ENCODE measurements at regions not wholly inside any gene's neighbourhood (a gene's known extent, or its start where the extent isn't known, plus 50 kb on each side); places are given as distances from the start of the nearest gene placed in this dataset.
"Not testable (repeated sequence)": the region's sequence is repeated elsewhere in the genome, so short reads cannot be mapped to it uniquely, and the experiment has no call there.

- Mint-ChIP-seq H3K27me3 (ENCODE audit: low read depth, poor library complexity) (peaks cover 4% of the 10 kb centered on the region), H3K4me1 (peaks cover 36% of the 10 kb centered on the region), H3K36me3 (ENCODE audit: low read depth) (no peaks in the 10 kb centered on the region), H3K27ac (no peak overlapping the region), H3K4me3 (no peak overlapping the region), H3K9me3 (peaks cover 8% of the 10 kb centered on the region)
- DNase-seq = no peak
- no peak for TF ChIP-seq CTCF (IDR thresholded peaks at IDR 0.05)
Measured at GRCh38 chr12:115296613-115297198, 612.7 kb upstream of the TBX3 start.

DNA sequence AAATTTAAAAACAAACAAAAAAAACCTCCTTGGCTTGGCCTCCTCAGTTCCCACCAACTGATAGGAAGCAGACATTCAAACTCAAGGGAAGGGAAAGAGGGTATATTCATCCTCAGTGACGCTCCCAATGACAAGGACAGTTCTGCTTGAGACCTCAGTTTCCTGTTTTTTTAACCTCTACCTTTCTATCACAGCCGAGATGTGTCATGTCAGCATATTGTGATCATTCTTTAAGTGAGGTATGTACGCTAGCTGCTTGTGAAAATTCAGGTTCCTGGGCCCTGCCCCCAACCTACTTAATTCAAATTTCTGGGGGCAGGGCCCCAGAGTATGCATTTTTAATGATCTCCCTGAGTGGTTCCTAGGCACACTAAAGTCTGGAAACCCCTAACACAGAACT, 611.9 kb upstream of the TBX3 start:
- no peak overlapping the region for H3K27ac Mint-ChIP-seq
- H3K4me1 Mint-ChIP-seq = peaks cover 36% of the 10 kb centered on the region
- no peaks in the 10 kb centered on the region for H3K36me3 Mint-ChIP-seq (ENCODE audit: low read depth)
- H3K27me3 Mint-ChIP-seq (ENCODE audit: low read depth, poor library complexity) = peaks cover 4% of the 10 kb centered on the region
- peaks cover under 1% of the 10 kb centered on the region for H3K9me3 Mint-ChIP-seq
- no peak for TF ChIP-seq CTCF (IDR thresholded peaks at IDR 0.05)
- H3K4me3 Mint-ChIP-seq = no peak overlapping the region
- DNase-seq = no peak

GRCh38 chr12:115294453-115295133, 610.6 kb upstream of the TBX3 start:
- Mint-ChIP-seq H3K4me3 (no peak overlapping the region), H3K27ac (no peak overlapping the region), H3K4me1 (peaks cover 36% of the 10 kb centered on the region), H3K9me3 (no peaks in the 10 kb centered on the region), H3K36me3 (ENCODE audit: low read depth) (no peaks in the 10 kb centered on the region), H3K27me3 (ENCODE audit: low read depth, poor library complexity) (peaks cover 4% of the 10 kb centered on the region)
- no peak for DNase-seq
- no peak for TF ChIP-seq CTCF (IDR thresholded peaks at IDR 0.05)

DNA sequence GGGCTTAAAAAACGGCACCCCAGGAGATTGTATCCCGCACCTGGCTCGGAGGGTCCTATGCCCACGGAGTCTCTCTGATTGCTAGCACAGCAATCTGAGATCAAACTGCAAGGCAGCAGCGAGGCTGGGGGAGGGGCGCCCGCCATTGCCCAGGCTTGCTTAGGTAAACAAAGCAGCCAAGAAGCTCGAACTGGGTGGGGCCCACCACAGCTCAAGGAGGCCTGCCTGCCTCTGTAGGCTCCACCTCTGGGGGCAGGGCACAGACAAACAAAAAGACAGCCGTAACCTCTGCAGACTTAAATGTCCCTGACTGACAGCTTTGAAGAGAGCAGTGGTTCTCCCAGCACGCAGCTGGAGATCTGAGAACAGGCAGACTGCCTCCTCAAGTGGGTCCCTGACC, 601.5 kb upstream of the TBX3 start:
- not testable (repeated sequence) for DNase-seq; H3K27me3 Mint-ChIP-seq (ENCODE audit: low read depth, poor library complexity); H3K4me1 Mint-ChIP-seq; H3K36me3 Mint-ChIP-seq (ENCODE audit: low read depth); H3K4me3 Mint-ChIP-seq; H3K27ac Mint-ChIP-seq
- H3K9me3 Mint-ChIP-seq = peaks cover 14% of the 10 kb centered on the region

- H3K36me3 Mint-ChIP-seq (ENCODE audit: low read depth) = no peaks in the 10 kb centered on the region
- H3K4me1 Mint-ChIP-seq = no peaks in the 10 kb centered on the region
- no peaks in the 10 kb centered on the region for H3K9me3 Mint-ChIP-seq
- H3K27ac Mint-ChIP-seq = no peak overlapping the region
- no peak overlapping the region for H3K4me3 Mint-ChIP-seq
- no peak for DNase-seq
- TF ChIP-seq CTCF (IDR thresholded peaks at IDR 0.05) = no peak
- H3K27me3 Mint-ChIP-seq (ENCODE audit: low read depth, poor library complexity) = peaks cover 24% of the 10 kb centered on the region
Measured at GRCh38 chr12:115273456-115273855, 589.5 kb upstream of the TBX3 start.

- Mint-ChIP-seq H3K4me1 (no peaks in the 10 kb centered on the region), H3K27ac (no peak overlapping the region)
Measured at GRCh38 chr12:115268451-115268850, 584.5 kb upstream of the TBX3 start.

More at GRCh38 chr12:115268451-115268850, 584.5 kb upstream of the TBX3 start:
- no peaks in the 10 kb centered on the region for H3K36me3 Mint-ChIP-seq (ENCODE audit: low read depth)
- no peak for TF ChIP-seq CTCF (IDR thresholded peaks at IDR 0.05)
- peaks cover 25% of the 10 kb centered on the region for H3K27me3 Mint-ChIP-seq (ENCODE audit: low read depth, poor library complexity)
- H3K4me3 Mint-ChIP-seq = no peak overlapping the region
- no peak for DNase-seq
- no peaks in the 10 kb centered on the region for H3K9me3 Mint-ChIP-seq

Data from nephron progenitor cell (in vitro differentiated cells).